ENCODE measurements at regions not wholly inside any gene's neighbourhood (a gene's known extent, or its start where the extent isn't known, plus 50 kb on each side); places are given as distances from the start of the nearest gene placed in this dataset.
"Not testable (repeated sequence)": the region's sequence is repeated elsewhere in the genome, so short reads cannot be mapped to it uniquely, and the experiment has no call there.

DNA sequence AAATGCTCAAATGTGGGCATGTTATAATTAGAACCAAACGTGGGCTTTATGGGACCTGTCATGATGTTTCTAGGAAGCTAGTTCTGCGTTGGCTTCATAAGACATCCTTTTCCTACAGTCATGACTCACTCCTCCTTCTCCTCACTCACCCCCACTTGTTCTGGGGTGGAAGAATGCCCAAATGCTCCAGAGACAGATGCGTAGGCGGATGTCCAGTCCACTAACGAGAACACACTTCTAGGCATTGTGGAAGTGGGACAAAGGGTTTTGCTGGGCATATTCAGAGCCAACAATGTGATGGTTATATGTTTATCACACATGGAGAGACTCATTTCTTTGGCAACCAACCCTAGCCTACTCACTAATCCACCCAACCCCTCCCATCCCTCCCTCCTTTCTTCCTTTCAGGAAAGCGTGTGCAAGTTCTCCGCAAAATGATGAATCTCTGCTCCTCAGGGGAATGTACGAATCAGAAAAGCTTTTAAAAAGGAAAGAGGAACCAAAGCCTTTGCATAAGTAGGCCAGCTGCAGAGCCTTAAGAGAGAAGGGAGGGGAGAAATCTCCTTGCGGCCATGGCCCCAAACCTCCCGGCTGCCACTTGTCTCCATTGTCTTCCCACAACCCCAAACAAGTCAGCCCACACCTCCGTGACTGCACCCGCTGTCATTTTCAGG lies 123.0 kb upstream of the SPRED1 start:
- H3K27me3 Mint-ChIP-seq = no peaks in the 10 kb centered on the region
- H3K9me3 Mint-ChIP-seq = no peaks in the 10 kb centered on the region
- POLR2A ChIA-PET = interaction anchor here (0.6 to 1.0 kb wide), 2 partner anchors 44 to 67 kb away, joined by 3 to 4 read pairs; no protein-coding TSS in a partner anchor
- H3K4me1 Mint-ChIP-seq = peaks cover 23% of the 10 kb centered on the region
- intact Hi-C loops (cut with micrococcal nuclease) = loop anchor here (1.0 to 5.0 kb wide), 4 partner anchors 42 to 123 kb away; partner anchors contain the start of gene SPRED1
- TF ChIP-seq, protein P1, sequence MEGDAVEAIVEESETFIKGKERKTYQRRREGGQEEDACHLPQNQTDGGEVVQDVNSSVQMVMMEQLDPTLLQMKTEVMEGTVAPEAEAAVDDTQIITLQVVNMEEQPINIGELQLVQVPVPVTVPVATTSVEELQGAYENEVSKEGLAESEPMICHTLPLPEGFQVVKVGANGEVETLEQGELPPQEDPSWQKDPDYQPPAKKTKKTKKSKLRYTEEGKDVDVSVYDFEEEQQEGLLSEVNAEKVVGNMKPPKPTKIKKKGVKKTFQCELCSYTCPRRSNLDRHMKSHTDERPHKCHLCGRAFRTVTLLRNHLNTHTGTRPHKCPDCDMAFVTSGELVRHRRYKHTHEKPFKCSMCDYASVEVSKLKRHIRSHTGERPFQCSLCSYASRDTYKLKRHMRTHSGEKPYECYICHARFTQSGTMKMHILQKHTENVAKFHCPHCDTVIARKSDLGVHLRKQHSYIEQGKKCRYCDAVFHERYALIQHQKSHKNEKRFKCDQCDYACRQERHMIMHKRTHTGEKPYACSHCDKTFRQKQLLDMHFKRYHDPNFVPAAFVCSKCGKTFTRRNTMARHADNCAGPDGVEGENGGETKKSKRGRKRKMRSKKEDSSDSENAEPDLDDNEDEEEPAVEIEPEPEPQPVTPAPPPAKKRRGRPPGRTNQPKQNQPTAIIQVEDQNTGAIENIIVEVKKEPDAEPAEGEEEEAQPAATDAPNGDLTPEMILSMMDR (IDR thresholded peaks at IDR 0.05) = no peak
- CTCF ChIA-PET = no interaction called here
- no peaks in the 10 kb centered on the region for H3K36me3 Mint-ChIP-seq (ENCODE audit: low read depth)
- peak overlapping the region; percentile 1 for H3K27ac Mint-ChIP-seq
- DNase-seq (no peak), ATAC-seq (ENCODE audit: low read depth) (peak; percentile 77)
- H3K4me3 Mint-ChIP-seq = peak overlapping the region; percentile 71

DNA sequence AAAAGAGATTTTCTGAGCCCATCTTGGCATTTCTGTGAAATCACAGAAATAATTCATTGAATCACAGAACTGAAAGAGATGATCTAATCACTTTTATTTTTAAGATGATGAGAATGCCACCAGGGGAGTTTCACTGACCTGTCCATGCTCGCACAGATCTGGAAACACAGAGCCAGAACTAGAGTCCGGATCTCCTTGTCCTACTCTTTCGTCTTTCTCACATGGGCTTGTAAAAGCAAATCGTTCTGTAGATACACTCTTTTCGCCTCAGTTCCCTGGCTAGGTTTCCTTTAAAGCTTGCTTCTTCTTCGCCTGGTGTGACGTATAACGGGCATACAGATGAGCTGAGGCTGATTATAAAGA lies 122.5 kb upstream of the SPRED1 start:
- DNase-seq (no peak), ATAC-seq (ENCODE audit: low read depth) (peak; percentile 23)
- ChIA-PET CTCF (no interaction called here), POLR2A (interaction anchor here (0.6 to 1.1 kb wide), 2 partner anchors 68 to 124 kb away, joined by 4 read pairs; no protein-coding TSS in a partner anchor)
- no peaks in the 10 kb centered on the region for H3K9me3 Mint-ChIP-seq
- H3K27me3 Mint-ChIP-seq = no peaks in the 10 kb centered on the region
- H3K27ac Mint-ChIP-seq = peak overlapping the region; percentile 1
- H3K4me1 Mint-ChIP-seq = peaks cover 23% of the 10 kb centered on the region
- H3K36me3 Mint-ChIP-seq (ENCODE audit: low read depth) = no peaks in the 10 kb centered on the region
- TF ChIP-seq, protein P1 (IDR thresholded peaks at IDR 0.05) = no peak
- peak overlapping the region; percentile 71 for H3K4me3 Mint-ChIP-seq
- intact Hi-C loops (cut with micrococcal nuclease) = loop anchor here (1.0 to 5.0 kb wide), 3 partner anchors 43 to 102 kb away; no protein-coding TSS in a partner anchor

DNA sequence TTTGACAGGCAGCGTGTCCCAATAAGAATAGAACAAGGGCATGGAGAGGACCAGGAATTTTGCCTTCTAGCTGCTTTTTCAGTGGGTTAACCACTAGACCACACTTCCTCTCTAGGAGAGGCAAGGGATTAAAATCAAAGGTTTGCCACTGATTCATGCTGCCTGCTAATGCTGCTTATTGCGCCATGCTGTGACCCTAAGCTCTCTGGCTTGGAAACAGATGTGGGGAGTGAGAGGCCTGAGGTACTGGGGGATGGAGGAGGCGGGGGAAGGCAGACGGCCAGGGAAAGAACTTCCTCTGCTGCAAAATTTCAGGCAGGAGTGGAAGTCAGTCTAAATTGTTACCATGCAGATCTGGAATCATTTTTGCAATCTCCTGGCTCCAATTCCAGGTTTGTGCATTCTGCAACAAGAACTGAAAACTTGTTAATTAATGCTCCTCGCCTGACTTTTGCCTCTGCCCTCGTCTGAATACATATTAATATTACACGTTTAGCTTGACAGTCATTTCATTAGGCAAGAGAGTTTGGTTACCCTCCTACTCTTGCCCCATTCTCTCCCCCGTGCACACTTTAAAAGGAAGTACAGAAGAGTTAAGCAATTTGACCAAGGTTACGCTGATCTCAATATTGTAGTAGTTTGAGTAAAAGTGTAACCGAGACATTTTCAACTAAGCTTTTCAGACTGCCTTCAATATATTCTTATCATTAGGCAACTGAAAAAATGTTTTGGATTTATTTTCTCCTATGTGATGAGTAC lies 121.7 kb upstream of the SPRED1 start:
- ChIA-PET POLR2A (interaction anchor here (1.1 kb wide), 1 partner anchor 123 kb away, joined by 4 read pairs; no protein-coding TSS in a partner anchor), CTCF (no interaction called here)
- intact Hi-C loops (cut with micrococcal nuclease) = loop anchor here (1.0 to 5.0 kb wide), 3 partner anchors 44 to 101 kb away; no protein-coding TSS in a partner anchor

DNA sequence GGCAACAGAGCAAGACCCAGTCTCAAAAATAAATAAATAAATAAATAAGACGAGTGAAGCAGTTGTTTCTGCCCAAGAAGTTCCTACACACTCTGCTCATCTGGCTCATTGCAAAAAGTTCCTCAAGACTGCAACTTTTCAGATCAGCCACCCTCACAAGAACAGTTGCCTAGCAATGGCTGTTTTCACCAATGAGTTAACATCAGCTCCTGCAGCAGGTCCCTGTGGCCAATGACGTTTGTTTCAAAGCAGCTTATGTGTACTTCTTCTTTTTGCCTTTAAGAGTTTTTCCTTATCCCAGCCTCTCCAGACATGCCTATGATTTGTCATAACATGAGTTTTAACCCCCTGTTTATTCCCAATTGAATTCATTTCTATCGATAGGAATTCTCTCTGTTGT lies 118.4 kb upstream of the SPRED1 start:
- intact Hi-C loops (cut with micrococcal nuclease) = loop anchor here (5.0 kb wide), 2 partner anchors 47 to 98 kb away; no protein-coding TSS in a partner anchor
- no peak overlapping the region for H3K27ac Mint-ChIP-seq
- TF ChIP-seq, protein P1 (IDR thresholded peaks at IDR 0.05) = no peak
- ATAC-seq (ENCODE audit: low read depth) (no peak), DNase-seq (no peak)
- ChIA-PET POLR2A (no interaction called here), CTCF (no interaction called here)
- H3K9me3 Mint-ChIP-seq = no peaks in the 10 kb centered on the region
- H3K36me3 Mint-ChIP-seq (ENCODE audit: low read depth) = no peaks in the 10 kb centered on the region
- peaks cover 22% of the 10 kb centered on the region for H3K4me1 Mint-ChIP-seq
- no peak overlapping the region for H3K4me3 Mint-ChIP-seq
- H3K27me3 Mint-ChIP-seq = no peaks in the 10 kb centered on the region

More for the DNA sequence above, 121.7 kb upstream of the SPRED1 start:
- Mint-ChIP-seq H3K36me3 (ENCODE audit: low read depth) (no peaks in the 10 kb centered on the region), H3K4me3 (peak overlapping the region; percentile 71), H3K27me3 (no peaks in the 10 kb centered on the region), H3K9me3 (no peaks in the 10 kb centered on the region), H3K4me1 (peaks cover 23% of the 10 kb centered on the region), H3K27ac (peak overlapping the region; percentile 30)
- TF ChIP-seq, protein P1 (IDR thresholded peaks at IDR 0.05) = no peak
- DNase-seq (no peak), ATAC-seq (ENCODE audit: low read depth) (peak; percentile 40)

DNA sequence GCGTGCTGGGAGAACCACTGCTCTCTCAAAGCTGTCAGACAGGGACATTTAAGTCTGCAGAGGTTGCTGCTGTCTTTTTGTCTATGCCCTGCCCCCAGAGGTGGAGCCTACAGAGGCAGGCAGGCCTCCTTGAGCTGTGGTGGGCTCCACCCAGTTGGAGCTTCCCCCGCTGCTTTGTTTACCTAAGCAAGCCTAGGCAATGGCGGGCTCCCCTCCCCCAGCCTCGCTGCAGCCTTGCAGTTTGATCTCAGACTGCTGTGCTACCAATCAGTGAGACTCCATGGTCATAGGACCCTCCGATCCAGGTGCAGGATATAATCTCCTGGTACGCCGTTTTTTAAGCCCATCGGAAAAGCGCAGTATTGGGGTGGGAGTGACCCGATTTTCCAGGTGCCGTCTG lies 110.4 kb upstream of the SPRED1 start:
- CTCF ChIA-PET; DNase-seq; H3K4me3 Mint-ChIP-seq; H3K36me3 Mint-ChIP-seq (ENCODE audit: low read depth); ATAC-seq (ENCODE audit: low read depth); H3K4me1 Mint-ChIP-seq; H3K27me3 Mint-ChIP-seq; intact Hi-C loops (cut with micrococcal nuclease); H3K9me3 Mint-ChIP-seq; POLR2A ChIA-PET; H3K27ac Mint-ChIP-seq: not testable (repeated sequence)

Data from activated B cell treated with CpG ODN at 0.5 μM for 24 hours (primary cell).